ENCODE measurements at regions not wholly inside any gene's neighbourhood (a gene's known extent, or its start where the extent isn't known, plus 50 kb on each side); places are given as distances from the start of the nearest gene placed in this dataset.

- no peaks in the 10 kb centered on the region for H3K36me3 ChIP-seq (replicated peaks in 1 of 2; ENCODE audit: control insufficient read depth in 1 of 2, insufficient read depth in 2 of 2, low read length in 2 of 2)
- no peaks in the 10 kb centered on the region for H4K20me1 ChIP-seq (ENCODE audit: insufficient read depth, low read length)
- H2AFZ ChIP-seq (ENCODE audit: insufficient read depth, low read depth, low read length, poor library complexity, severe bottlenecking), result no peak overlapping the region
- no peak overlapping the region for H3K9ac ChIP-seq (ENCODE audit: insufficient read depth, low read length, poor library complexity, severe bottlenecking)
- no peak overlapping the region for H3K4me3 ChIP-seq (replicated peaks in 1 of 3; ENCODE audit: low read depth in 2 of 3, low read length in 3 of 3)
- H3K27me3 ChIP-seq (ENCODE audit: control insufficient read depth in 2 of 2, insufficient read depth in 2 of 2, low read length in 2 of 2), result no peaks in the 10 kb centered on the region
- WGBS (ENCODE audit: insufficient coverage), result 67% methylated on average over 1 of the region's 1 CpG
- Mint-ChIP-seq H3K27ac (no peak overlapping the region), H3K27me3 (ENCODE audit: low read depth in 3 of 3) (no peaks in the 10 kb centered on the region), H3K4me1 (no peaks in the 10 kb centered on the region), H3K4me3 (no peak overlapping the region), H3K36me3 (no peaks in the 10 kb centered on the region), H3K9me3 (peaks cover 0 to 5% (median 0%) of the 10 kb centered on the region in 7 donors)
- DNase-seq, result no peak
- no peaks in the 10 kb centered on the region for H3K9me3 ChIP-seq (replicated peaks in 1 of 2; ENCODE audit: control insufficient read depth in 1 of 2, insufficient read depth in 1 of 2, low read length in 2 of 2)
- TF ChIP-seq, protein P1, sequence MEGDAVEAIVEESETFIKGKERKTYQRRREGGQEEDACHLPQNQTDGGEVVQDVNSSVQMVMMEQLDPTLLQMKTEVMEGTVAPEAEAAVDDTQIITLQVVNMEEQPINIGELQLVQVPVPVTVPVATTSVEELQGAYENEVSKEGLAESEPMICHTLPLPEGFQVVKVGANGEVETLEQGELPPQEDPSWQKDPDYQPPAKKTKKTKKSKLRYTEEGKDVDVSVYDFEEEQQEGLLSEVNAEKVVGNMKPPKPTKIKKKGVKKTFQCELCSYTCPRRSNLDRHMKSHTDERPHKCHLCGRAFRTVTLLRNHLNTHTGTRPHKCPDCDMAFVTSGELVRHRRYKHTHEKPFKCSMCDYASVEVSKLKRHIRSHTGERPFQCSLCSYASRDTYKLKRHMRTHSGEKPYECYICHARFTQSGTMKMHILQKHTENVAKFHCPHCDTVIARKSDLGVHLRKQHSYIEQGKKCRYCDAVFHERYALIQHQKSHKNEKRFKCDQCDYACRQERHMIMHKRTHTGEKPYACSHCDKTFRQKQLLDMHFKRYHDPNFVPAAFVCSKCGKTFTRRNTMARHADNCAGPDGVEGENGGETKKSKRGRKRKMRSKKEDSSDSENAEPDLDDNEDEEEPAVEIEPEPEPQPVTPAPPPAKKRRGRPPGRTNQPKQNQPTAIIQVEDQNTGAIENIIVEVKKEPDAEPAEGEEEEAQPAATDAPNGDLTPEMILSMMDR (IDR thresholded peaks at IDR 0.05), result no peak
- H3K4me2 ChIP-seq (replicated peaks; ENCODE audit: extremely low read depth, low read length, poor library complexity, severe bottlenecking), result no peak overlapping the region
- intact Hi-C loops (cut with micrococcal nuclease), result no loop called here
- no peaks in the 10 kb centered on the region for H3K4me1 ChIP-seq (ENCODE audit: control insufficient read depth in 1 of 2, insufficient read depth in 2 of 2, low read length in 2 of 2)
- no peak overlapping the region for H3K27ac ChIP-seq (ENCODE audit: low read depth in 1 of 2, low read length in 2 of 2)
- no peaks in the 10 kb centered on the region for H3K79me2 ChIP-seq (ENCODE audit: insufficient read depth, low read length)
These were observed 246.8 kb upstream of the DCC start for GRCh38 chr18:52093171-52093570.

DNA sequence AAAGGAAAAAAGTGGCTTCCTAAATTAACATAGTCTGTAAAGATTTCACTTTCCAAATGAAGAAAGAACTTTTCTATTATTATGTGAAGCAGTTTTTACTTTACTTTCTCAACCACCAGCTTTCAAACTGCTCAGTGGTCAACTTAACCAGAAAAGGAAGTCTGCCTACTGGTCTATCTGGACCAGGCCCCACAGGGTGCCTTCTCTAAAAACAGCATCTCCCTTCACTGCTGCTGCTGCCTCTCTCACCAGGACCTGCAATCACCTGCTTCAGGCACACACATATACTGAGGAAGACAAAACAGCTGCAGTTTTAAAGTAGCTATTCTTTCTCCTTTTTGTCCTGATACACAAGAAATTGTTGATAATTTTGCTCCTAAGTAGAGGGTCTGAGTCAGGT lies 221.3 kb upstream of the DCC start:
- Mint-ChIP-seq H3K4me1 (no peaks in the 10 kb centered on the region), H3K9me3 (peaks cover 0 to 7% (median 2%) of the 10 kb centered on the region in 7 donors), H3K4me3 (no peak overlapping the region), H3K27me3 (ENCODE audit: low read depth in 3 of 3) (no peaks in the 10 kb centered on the region), H3K27ac (no peak overlapping the region), H3K36me3 (no peaks in the 10 kb centered on the region)
- no peaks in the 10 kb centered on the region for H3K4me1 ChIP-seq (ENCODE audit: control insufficient read depth in 1 of 2, insufficient read depth in 2 of 2, low read length in 2 of 2)
- no peak overlapping the region for H3K9ac ChIP-seq (ENCODE audit: insufficient read depth, low read length, poor library complexity, severe bottlenecking)
- no peaks in the 10 kb centered on the region for H3K27me3 ChIP-seq (ENCODE audit: control insufficient read depth in 2 of 2, insufficient read depth in 2 of 2, low read length in 2 of 2)
- H3K4me3 ChIP-seq (replicated peaks in 1 of 3; ENCODE audit: low read depth in 2 of 3, low read length in 3 of 3), result no peak overlapping the region
- no peaks in the 10 kb centered on the region for H4K20me1 ChIP-seq (ENCODE audit: insufficient read depth, low read length)
- intact Hi-C loops (cut with micrococcal nuclease), result no loop called here
- no peak for DNase-seq
- H3K4me2 ChIP-seq (replicated peaks; ENCODE audit: extremely low read depth, low read length, poor library complexity, severe bottlenecking), result no peak overlapping the region
- H3K9me3 ChIP-seq (replicated peaks in 1 of 2; ENCODE audit: control insufficient read depth in 1 of 2, insufficient read depth in 1 of 2, low read length in 2 of 2), result peaks cover 0 to 3% of the 10 kb centered on the region in 2 donors
- H2AFZ ChIP-seq (ENCODE audit: insufficient read depth, low read depth, low read length, poor library complexity, severe bottlenecking), result no peak overlapping the region
- H3K27ac ChIP-seq (ENCODE audit: low read depth in 1 of 2, low read length in 2 of 2), result no peak overlapping the region
- no peaks in the 10 kb centered on the region for H3K79me2 ChIP-seq (ENCODE audit: insufficient read depth, low read length)
- TF ChIP-seq, protein P1 (IDR thresholded peaks at IDR 0.05), result no peak
- no peaks in the 10 kb centered on the region for H3K36me3 ChIP-seq (replicated peaks in 1 of 2; ENCODE audit: control insufficient read depth in 1 of 2, insufficient read depth in 2 of 2, low read length in 2 of 2)

All from CD14-positive monocyte (primary cell).